C4-2B (cell line): ENCODE measurements at regions not wholly inside any gene's neighbourhood (a gene's known extent, or its start where the extent isn't known, plus 50 kb on each side); places are given as distances from the start of the nearest gene placed in this dataset.

ENCODE experiments used
- ZFX ChIP-seq: fragments of 450-650 bp; IDR thresholded peaks from 2 replicates; pipeline ENCODE4 v1.6.1; 2017
- TF ChIP-seq, protein P1 (sequence below): fragments of 450-650 bp; conservative IDR thresholded peaks from 2 replicates; pipeline ENCODE4 v1.5.1; 2017; ENCODE audit warnings: mild to moderate bottlenecking

DNA sequence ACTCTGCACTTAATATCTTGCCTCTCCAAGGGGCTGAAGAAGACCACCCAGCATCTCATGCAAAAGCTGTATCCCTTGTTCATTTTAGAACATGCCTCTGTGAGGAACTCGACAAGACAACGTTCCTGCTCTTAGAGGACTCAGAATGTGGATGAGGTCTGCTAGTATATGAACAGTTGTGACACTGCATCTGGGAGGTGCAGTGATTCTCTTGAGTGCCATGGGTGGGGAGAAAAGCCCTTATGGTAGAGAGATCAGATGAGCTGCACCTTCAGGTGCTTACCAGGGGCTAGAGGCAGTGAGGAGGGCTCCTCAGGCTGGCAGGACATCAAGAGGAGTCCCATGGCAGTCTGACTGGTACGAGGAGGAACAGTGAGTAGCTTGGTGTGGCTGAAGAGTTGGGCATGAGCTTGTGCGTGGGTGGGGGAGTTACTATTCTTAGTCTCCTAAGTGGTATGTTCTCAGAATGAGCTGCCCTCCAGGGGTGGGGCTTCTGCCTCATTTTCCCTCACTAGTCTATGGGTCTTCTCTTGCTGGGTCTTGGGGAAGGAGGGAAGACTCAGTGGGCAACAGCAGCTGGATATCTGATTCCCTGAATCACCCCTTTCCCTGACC is 56.7 kb upstream of the ATP2B2 start:
- TF ChIP-seq, protein P1, sequence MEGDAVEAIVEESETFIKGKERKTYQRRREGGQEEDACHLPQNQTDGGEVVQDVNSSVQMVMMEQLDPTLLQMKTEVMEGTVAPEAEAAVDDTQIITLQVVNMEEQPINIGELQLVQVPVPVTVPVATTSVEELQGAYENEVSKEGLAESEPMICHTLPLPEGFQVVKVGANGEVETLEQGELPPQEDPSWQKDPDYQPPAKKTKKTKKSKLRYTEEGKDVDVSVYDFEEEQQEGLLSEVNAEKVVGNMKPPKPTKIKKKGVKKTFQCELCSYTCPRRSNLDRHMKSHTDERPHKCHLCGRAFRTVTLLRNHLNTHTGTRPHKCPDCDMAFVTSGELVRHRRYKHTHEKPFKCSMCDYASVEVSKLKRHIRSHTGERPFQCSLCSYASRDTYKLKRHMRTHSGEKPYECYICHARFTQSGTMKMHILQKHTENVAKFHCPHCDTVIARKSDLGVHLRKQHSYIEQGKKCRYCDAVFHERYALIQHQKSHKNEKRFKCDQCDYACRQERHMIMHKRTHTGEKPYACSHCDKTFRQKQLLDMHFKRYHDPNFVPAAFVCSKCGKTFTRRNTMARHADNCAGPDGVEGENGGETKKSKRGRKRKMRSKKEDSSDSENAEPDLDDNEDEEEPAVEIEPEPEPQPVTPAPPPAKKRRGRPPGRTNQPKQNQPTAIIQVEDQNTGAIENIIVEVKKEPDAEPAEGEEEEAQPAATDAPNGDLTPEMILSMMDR: no peak
- no peak for TF ChIP-seq ZFX
